Adipose tissue (tissue), 3 donors: ENCODE measurements at regions not wholly inside any gene's neighbourhood (a gene's known extent, or its start where the extent isn't known, plus 50 kb on each side); places are given as distances from the start of the nearest gene placed in this dataset.

Source experiments
- H3K27ac ChIP-seq: one replicate; pipeline ENCODE4 v1.5.1; 2013; ENCODE audit warnings: low read depth, low read length
- WGBS, 3 donors: extraction: QIAGEN DNeasy Blood & Tissue Kit; methylation state at CpG; one replicate each; pipeline ENCODE4 v1.1.7; 2013; 5-methylcytosine and 5-hydroxymethylcytosine counted together
- donor health status: healthy with polysubstance abuse.
- donor health status: Bipolar disorder and iron deficiency.
- donor health status: healthy.

DNA sequence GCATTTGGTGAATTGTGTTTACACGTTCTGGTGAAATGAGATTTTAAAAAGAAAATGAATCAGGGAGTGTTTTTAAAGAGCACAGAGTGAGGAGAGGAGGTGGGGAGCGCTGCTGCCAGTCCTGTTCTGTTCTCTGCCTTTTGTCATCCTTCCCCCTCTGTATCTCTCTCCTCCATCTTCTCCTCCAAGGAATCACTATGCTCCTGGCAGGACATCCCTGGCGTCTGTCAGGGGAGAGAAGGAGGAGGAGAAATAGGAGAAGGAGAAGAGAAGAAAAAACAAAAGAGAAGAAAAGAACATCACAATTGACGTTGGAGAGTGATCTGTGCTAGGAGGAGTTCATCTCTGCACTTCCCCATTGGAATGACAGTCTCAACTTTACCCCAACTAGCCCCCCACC is 627.6 kb upstream of the TBL1XR1 start:
- H3K27ac ChIP-seq: no peak overlapping the region
- 52 to 68% (median 65%) methylated on average over 4 of the region's 4 CpGs for WGBS, 3 donors

DNA sequence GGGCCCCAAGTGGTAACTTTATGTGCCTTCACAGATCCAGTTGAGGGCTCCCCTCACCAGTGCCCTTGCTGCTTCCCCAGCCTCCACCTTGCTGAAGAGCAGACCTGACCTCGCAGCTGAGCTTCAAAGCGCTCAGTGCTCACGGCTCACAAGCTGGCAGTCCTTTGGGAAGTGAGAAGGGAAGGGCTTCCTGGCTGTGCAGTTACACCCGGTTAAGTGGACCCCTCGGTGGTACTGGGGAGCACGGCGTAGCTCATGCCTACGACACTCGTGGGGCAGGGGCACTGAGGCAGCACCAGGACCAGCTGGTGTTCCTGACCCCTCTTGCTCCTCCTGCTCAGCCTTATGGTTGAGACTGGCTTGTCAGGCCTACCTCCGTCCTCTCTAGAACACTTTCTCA is 629.0 kb upstream of the TBL1XR1 start:
- H3K27ac ChIP-seq: no peak overlapping the region
- 85 to 94% (median 87%) methylated on average over 10 of the region's 10 CpGs for WGBS, 3 donors

DNA sequence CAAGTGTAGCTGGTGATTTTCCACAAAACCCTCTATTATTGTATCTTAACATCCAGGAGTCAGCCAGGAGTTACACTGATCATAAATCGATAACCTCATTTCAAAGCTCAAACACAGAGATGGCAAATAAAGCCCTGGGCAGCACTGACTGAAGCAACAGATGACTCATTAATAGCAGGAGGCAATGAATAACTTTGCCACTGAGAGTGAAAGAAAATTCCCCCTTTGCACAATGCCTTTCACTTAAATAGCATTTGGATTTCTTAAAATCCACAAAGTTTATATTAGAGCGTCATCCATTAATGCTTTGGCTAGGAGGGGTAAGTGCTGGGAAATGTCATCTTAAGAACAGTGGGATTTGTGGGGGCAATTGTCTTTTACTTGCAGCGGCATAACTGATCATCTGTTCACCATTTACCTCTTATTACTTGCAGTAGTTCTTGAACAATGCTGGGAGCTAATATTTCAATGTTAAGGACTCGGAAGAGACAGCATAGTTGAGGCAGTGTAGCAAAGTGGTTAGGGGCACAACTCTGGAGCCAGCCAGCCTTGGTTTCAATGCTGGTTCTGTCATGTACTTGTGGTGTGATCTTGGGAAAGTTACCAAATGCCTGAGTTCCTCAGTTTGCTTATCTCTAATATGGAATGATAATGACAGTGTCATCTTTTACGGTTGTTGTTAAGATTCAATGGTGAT is 630.4 kb upstream of the TBL1XR1 start:
- 54 to 87% (median 82%) methylated on average over 5 of the region's 5 CpGs for WGBS, 3 donors
- H3K27ac ChIP-seq: no peak overlapping the region

DNA sequence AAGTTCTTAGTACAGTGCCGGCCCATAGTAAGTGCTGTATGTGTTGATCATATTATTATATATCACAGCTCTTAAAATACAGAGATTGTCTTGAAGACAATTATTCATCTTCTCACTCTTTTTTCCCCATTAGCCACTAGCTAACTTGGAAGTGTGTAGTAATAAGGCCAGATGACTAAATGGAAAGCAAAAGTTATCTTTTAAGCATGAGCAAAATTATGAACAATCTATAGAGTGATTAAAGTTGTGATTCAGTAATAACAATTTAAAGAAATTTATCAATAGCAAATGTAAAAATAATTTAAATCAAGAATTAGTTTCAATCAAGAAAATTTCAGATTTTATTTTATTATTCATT is 630.9 kb upstream of the TBL1XR1 start:
- H3K27ac ChIP-seq: no peak overlapping the region
- WGBS, 3 donors: 70 to 97% (median 94%) methylated on average over 1 of the region's 1 CpG

DNA sequence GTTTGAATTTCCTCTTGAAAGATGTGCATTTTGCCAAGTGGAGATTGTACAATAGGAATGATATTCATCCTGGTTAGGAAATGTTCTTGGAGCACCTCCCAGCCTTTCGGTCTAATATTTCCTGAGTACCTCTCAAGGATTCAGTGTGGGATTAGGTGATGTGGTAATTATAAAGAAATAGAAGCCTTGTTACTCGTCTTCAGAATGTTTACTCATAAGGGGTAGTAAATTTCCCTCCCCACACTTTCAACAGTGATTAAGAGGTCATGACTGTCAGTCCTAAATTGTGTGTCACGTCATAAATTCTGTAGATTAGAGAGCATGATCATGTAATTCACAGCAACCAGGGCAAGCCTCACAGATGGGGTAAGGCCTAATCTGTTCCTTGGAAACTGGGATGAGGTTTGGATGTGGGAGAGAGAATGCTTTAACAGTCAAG is 633.1 kb upstream of the TBL1XR1 start:
- 44 to 63% (median 51%) methylated on average over 3 of the region's 3 CpGs for WGBS, 3 donors
- H3K27ac ChIP-seq: no peak overlapping the region

DNA sequence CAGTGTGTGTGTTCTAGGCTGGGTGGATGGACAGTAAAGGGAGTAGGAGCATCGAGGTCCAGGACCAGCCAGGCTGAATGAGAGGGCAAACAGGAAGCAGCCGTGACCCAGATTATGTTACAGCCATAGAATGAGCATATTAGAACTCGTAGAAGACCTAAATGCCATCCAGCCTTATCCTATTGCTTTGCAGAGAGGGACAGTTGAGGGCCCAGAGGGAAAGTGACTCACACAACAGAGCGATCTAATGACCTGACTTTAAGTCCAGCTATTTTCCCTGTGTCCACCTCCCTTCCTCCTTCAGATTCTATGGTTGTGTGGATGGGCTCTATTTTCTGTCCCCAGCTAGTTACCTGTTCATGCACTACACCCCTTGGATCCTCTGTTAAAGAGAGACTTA is 634.1 kb upstream of the TBL1XR1 start:
- 89 to 90% (median 90%) methylated on average over 4 of the region's 4 CpGs for WGBS, 3 donors
- H3K27ac ChIP-seq: no peak overlapping the region

DNA sequence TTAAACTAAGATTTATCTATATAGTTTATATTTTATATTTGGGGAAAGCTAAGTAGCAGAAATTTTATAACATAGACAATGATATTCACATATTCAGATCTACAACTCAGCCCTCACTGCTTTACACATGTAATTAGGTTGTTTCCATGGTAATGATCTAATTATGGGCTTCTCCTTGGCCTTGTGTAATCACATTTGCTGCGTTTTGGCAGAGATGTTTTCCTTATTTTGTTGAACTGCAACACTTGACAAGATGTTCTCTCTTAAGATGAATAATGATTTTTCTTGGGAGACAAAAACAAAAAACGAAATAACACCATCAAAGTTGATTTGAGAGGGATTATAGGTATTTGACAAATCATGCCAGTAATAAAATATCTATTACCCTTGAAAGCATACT is 635.6 kb upstream of the TBL1XR1 start:
- WGBS, 3 donors: 27 to 33% (median 28%) methylated on average over 2 of the region's 2 CpGs
- no peak overlapping the region for H3K27ac ChIP-seq

DNA sequence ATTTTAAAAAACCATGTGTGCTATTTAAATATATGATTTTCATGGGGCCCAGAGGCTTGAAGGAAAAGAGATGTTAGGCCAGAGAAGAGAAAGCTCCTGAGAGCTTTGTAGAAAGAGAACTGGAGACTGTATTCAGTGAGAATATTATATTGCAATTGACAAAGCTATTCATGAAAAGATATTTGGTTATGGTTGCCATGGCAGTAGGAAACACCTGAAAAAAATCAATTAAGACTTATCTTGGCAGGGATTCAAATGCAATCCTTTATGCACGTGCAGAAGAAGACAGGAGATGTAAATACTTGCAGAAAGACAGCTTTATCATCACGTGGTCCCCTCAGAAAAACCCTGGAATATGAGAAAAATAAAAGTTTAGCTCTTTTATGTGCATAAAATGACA is 636.0 kb upstream of the TBL1XR1 start:
- 12 to 27% (median 18%) methylated on average over 2 of the region's 2 CpGs for WGBS, 3 donors
- no peak overlapping the region for H3K27ac ChIP-seq

DNA sequence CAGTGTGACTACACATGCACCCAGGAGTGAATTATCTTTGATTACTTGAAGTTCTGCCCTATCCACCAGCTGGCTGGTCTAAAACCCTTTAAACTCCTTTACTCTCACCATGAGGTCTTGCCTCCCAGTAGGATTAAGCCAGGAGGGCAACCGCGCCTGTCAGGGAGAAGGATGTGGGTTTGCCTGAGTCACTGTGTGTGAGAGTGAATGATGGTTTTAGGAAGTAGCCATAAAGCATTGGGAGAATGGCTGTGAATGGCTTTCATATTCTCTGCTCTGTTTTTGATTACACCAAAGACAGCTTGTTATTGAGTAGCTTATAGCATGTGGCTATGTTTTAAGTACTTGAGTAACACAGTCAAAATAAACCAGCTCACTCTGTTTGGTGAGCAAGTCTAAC is 637.7 kb upstream of the TBL1XR1 start:
- WGBS, 3 donors: 60 to 93% (median 67%) methylated on average over 2 of the region's 2 CpGs
- H3K27ac ChIP-seq: no peak overlapping the region

DNA sequence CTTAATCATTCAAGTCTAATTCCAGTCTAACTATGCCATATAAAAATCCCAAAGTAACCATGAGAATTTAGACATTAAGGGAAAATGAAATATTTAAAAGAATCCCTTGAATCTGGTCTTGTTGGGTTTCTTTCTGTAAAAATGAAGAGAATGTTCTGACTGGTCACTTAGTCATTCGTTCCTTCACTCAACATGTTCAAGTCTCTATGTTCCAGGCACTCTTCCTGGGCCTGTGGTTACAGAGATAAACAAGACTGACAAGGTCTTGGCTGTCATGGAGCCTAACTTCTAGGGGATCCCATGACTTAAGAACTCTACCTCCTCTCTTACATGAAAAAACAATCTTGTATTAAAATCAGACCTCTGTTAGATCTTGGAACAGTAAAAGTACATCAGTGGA is 638.6 kb upstream of the TBL1XR1 start:
- no peak overlapping the region for H3K27ac ChIP-seq
- WGBS, 3 donors: 61 to 94% (median 64%) methylated on average over 1 of the region's 1 CpG

DNA sequence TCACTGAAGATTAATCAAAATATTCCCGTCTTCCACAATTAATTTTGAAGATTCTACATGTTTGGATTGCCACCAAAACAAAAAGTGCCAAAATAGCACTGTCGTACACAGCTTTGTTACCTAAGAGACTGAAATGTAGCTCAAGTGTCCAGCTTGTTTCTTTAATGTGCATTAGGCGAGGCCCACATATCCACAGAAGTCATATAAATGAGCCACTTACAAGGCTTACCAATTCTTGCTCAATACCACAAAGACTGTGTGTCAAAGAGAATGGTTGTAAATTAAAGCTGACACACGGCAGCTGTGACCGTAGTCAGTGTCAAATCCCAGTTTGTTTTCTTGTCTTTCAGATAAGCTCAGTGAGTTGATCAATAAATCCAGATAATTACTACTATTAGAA is 639.4 kb upstream of the TBL1XR1 start:
- WGBS, 3 donors: 46 to 55% (median 54%) methylated on average over 5 of the region's 5 CpGs

DNA sequence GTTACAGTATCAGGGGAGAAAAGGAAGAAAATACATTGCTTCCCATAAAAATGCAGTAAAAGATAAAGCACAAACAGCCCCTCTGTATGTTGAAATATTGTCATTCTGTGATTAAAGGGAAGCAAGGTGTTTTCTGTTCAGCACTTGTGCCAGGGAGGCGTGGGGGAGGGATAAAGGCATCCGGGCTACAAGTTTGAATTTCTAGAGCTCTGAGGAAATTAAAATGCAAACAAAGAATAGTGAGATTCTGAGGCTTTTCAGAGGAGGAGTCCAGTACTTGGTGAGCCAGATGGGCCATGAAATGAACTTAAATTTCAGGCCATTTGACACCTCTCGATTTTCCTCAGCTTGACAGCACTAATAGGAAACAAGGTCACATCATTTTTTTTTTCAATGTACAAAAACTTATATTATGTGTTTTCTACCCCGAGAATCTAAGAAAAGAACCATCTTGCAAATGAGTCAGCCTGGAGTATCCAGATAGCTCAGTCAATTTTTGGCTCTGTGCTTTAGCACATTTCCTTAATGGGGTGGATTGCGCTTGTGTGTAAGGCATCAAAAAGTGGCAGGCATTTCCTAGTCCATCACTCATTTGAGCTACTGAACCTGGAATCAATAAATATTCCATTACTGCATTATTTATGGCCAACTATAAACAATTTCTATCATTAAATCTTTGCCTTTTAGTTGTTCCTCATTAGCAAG is 640.8 kb upstream of the TBL1XR1 start:
- H3K27ac ChIP-seq: no peak overlapping the region
- 68 to 76% (median 69%) methylated on average over 5 of the region's 5 CpGs for WGBS, 3 donors

More for the DNA sequence above, 639.4 kb upstream of the TBL1XR1 start:
- no peak overlapping the region for H3K27ac ChIP-seq

DNA sequence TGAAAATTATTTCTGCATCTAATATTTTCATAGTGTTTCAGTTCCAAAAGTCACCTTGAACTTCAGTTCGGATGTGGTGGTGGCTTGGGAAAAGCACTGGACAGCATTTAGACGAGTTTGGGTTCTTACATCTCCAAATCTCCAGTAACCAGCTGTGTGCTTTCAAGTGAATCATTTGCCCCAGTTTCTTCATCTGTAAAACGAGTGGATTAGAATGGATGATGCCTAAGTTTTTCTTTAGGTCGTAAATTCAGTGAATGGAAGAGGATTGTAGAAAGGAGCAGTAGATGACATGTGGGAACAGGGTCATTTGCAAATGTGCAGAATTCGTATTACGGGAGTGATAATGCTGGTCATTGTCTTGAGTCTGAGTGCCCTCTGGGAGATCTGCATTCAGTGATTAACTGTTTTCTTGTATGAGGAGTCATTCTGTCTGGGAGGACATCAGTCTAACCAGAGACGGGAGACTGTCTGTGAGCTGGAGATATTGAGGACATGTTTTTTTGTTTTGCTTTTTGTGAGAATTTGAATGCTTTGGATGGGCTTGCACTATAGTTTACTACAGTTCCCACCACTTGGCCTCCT is 641.6 kb upstream of the TBL1XR1 start:
- WGBS, 3 donors: 85 to 91% (median 89%) methylated on average over 7 of the region's 7 CpGs
- no peak overlapping the region for H3K27ac ChIP-seq

DNA sequence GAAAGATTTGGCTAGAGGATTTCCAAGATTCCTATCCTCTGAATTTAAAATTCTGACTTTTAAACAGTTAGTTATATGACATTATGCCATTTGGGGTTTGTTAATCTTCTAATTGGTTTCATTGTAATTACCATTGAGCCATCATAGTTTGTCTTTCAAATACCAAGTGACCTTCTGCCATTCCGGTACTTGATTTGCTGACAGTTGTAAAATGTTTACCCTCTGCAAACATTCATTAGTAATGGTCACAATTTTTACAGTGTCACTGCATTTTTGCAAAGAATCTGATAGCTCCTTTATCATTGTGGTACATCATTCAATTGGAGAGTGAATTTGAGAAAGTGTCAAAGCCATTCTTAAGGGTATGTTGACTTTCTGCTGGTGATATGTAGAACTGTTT is 645.0 kb upstream of the TBL1XR1 start:
- no peak overlapping the region for H3K27ac ChIP-seq
- WGBS, 3 donors: 74 to 98% (median 97%) methylated on average over 1 of the region's 1 CpG

DNA sequence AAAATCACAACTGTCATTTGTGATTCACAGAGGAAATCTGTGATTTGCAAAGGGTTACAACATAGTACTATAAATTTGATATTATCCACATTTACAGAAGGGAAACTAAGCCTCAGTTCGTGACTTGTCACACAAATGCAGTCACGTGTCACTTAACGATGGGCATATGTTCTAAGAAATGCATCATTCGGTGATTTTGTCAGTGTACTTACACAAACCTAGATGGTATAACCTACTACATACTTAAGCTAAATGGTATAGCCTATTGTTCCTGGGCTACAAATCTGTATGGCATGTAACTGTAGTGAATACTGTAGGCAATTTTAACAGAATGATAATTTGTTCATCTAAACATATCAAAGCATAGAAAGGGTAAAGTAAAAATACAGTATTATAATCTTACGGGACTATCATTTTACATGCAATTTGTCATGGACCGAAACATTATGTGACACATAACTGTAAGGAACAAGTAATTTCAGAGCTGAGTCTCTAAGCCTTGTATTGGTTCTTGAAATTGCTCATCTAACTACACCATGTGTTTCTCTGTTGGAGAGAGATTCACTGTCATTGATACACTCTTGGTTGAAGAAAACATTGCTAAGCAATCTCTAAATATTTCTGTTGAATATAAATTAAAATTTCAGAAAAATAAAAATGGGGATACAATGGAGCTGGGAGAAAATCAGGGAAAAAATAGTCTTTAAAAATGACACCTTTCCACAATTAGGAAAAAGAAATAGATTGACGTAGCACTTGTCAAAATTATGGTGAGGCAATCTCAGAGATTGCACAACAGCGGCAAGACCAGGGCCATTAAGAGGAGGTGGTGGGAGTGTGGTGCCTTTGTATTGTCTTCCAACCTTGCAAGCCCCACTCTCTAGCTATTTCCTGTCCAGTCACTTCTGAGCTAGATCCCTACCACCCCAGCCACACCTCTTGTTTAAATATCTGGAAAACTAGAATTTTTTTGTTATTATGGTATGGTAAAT is 645.8 kb upstream of the TBL1XR1 start:
- 90 to 94% (median 90%) methylated on average over 8 of the region's 8 CpGs for WGBS, 3 donors
- no peak overlapping the region for H3K27ac ChIP-seq

DNA sequence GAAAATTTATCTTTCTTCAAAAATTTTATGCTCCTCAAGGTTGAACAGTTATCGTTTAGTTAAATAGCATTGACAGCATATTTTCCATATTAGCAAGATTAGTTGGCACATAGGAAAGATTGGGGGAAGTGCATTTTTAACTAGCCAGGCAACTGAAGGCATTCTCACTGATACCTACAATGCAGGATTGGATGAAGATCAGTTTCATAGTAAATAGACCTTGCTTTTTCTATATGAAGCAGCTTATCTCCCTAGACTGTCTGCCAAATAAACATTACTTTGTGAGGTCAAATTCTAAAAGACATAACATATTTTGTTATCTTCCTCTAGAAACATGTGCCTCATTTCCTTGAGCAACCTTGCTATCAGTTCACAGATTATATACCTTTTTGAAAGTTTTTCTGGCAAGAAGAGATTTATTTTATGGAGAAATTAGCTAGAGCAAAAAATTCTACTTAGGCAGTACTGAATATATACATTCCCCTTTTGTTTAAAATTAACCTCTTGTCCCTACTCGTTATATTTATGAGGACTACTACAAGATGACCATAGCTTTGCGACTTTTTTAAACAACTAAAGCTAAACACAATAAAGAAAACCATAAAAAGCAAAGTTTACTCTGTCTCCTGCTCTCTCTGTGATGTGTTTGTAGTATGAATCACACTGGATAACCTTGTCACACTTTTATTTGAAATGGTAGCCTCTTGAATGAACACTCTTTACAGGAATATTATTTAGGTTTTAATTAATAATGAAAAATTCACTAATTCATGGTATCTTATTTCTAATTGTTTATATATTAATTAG is 654.9 kb upstream of the TBL1XR1 start:
- H3K27ac ChIP-seq: no peak overlapping the region
- WGBS, 3 donors: 50 to 81% (median 78%) methylated on average over 3 of the region's 3 CpGs

DNA sequence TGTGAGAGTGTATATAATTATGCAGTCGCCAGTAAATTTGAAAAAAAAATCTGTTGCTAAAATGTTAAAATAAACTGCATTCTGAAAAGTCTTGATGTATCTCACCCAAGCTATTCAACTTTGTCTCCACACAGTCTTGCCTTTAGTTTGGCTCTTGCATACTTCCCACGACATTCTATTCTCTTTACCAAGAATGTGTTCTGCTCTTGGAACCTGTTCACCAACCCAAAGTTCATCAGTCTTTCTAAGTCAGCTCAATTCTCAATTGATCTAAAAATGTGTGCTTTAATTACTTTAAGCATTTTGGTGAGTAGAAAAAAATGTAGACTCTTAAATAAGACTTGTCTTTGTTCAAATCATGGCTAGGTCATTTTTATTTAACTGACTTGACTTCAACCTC is 657.7 kb upstream of the TBL1XR1 start:
- H3K27ac ChIP-seq: no peak overlapping the region
- 86 to 87% (median 86%) methylated on average over 2 of the region's 2 CpGs for WGBS, 3 donors

DNA sequence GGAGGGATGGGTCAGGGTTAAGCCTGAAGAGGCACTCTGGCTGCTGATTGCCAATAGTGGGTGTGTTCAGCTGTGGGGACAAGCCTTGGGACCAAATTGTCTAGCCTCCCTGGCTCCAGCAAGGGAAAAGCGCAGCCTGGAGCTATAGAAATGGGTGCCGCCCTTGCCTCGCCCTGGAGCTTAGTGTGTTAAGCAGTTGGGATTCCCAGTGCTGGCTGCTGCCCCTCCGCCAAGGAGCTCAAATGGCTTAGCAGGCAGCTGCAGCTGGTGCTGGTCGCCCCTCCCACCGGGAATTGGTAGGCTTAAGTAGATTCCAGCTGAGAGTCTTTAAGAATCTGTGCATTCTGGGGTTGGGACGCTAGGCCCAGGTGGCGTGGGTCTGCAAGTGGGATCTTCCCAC is 662.9 kb upstream of the TBL1XR1 start:
- 93 to 96% (median 94%) methylated on average over 8 of the region's 8 CpGs for WGBS, 3 donors

More for the DNA sequence above, 662.9 kb upstream of the TBL1XR1 start:
- no peak overlapping the region for H3K27ac ChIP-seq
